ENCODE measurements at regions not wholly inside any gene's neighbourhood (a gene's known extent, or its start where the extent isn't known, plus 50 kb on each side); places are given as distances from the start of the nearest gene placed in this dataset.

- TF ChIP-seq POLR2A (IDR thresholded peaks at IDR 0.05) (no peak), CTCF (IDR thresholded peaks at IDR 0.05) (no peak), POLR2AphosphoS5 (IDR thresholded peaks at IDR 0.05) (no peak)
Measured at GRCh38 chr15:60083318-60083717, 79.2 kb downstream of the FOXB1 start.

Measured in stomach (tissue), 4 donors.